Stimulated activated CD8-positive, alpha-beta memory T cell treated with anti-CD3 and anti-CD28 coated beads, Interleukin-12 subunit alpha, Interleukin-12 subunit beta, amount 100 ng/mL, for 24 hours (primary cell): ENCODE measurements at regions not wholly inside any gene's neighbourhood (a gene's known extent, or its start where the extent isn't known, plus 50 kb on each side); places are given as distances from the start of the nearest gene placed in this dataset.

Source experiments
- DNase-seq: peaks from one replicate; pipeline ENCODE4 v3.0.0-alpha.2; 2020; ENCODE audit errors: extremely low read depth

DNA sequence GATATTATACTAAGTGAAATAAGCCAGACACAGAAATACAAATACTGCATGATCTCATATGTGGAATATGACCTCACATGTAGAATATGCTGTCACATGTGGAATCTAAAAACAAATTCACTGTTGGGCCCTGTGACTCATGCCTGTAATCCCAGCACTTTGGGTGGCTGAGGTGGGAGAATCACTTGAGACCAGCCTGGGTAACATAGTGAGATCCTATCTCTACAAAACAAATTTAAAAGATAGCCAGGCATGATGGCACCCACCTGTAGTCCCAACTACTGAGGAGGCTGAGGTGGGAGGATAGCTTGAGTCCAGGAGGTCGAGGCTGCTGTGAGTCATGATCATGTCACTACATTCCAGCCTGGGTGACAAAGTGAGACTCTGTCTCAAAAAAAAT lies 160.3 kb downstream of the PTEN start:
- no peak for DNase-seq

DNA sequence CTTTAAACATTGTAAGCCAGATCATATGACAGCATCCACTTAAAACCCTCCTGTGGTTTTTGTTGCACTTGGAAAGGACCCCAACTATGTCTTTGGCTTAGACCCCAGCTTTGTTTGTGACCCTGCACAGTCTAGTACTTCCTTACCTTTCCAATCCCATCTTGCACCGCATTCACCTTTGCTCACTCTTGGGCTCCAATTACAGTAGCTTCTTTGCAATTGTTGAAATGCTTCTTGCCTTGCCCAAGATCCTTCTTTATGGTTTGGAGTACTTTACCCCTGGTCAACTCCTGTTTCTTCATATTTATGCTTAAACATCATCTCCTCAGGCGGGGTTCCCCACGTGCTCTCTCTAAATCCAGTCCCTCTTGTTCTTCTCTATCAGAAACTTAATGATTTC lies 162.6 kb downstream of the PTEN start:
- DNase-seq, result no peak

DNA sequence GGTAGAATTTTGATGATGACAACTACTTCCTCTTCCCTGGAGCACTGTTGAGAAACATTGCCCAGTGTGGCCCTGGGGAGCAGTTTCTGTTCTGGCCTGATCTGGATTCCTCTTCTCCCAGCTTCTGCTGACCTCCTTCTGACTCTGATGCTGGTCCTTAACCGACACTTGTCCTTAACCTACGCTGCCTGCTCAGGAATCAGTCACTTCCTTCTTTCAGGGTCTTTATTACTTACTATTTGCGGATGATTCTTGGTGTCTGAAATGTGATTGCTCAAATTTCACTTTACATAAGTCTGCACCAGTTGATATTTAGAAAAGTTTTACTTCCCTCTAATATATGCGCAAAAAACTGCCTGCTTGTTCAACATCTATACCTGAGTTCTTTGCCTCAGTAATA lies 164.1 kb downstream of the PTEN start:
- no peak for DNase-seq

DNA sequence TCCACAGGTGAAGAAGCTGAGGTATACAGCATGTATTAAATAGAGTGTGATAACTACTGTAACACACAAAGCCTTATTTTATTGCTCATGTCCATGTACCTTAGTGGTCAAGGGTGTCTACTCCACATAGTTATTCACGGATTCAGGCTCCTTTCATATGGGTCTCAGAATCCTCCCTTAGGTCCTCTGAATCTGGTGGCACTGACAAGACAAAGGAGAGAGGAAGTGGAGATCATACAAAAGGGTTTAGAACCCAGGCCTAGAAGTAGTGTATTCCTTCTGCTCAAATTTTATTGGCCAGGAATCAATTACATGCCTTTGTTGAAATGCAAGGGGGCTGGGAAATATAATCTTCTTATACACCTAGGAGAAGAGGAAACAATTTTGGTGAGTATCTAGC lies 164.6 kb downstream of the PTEN start:
- no peak for DNase-seq

DNA sequence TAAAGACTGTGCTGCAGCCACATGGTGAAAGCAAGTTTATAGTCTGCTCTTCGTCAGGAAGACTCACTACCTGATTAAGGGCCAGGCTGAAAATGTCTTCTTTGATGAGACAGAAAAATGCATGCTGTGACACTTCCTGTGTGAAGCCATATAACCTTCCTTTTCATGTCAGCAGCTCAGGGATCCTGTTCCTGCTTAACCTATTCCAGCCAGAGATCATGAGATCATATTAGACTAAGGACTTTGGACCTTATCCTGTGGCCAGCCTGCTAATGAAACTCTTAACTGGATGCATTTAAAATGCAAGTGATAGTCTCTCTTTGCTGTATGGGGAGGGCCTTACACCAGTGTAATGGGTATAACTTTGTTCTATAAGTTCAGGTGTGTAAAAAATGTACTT lies 165.2 kb downstream of the PTEN start:
- DNase-seq, result no peak

DNA sequence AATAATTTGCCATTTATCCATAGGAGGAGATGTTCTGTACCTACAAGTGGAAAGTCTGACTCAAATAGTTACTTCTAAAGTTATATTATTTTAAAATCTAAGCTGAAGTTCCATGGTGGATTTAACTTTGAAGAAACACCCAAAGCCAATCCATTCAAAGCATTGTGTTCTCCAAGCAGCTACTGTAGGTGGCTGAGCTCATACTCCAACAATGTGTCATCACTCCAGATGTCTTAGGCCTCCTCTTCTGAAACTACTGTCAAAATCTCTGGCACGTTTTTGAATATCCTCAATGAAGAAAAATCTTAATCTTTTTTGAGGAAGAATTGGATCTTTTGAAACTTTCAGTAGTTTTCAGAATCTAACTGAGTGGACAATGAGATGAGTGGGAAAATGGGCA lies 169.1 kb downstream of the PTEN start:
- DNase-seq, result no peak

DNA sequence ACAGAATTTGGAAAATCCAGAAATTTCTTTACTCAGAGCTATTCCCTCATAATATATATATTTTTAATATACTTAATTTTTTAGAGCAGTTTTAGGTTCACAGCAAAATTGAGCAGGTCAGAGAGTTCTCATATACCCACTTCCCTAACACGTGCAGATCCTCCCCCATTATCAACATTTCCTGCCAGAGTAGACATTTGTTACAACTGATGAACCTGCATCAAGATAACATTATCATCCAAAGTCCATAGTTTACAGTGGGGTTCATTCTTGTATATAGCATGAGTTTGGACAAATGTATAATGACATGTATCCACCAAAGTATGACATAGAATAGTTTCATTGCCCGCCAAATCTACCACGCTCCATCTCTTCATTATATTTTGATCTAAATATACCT lies 170.0 kb downstream of the PTEN start:
- DNase-seq, result no peak

DNA sequence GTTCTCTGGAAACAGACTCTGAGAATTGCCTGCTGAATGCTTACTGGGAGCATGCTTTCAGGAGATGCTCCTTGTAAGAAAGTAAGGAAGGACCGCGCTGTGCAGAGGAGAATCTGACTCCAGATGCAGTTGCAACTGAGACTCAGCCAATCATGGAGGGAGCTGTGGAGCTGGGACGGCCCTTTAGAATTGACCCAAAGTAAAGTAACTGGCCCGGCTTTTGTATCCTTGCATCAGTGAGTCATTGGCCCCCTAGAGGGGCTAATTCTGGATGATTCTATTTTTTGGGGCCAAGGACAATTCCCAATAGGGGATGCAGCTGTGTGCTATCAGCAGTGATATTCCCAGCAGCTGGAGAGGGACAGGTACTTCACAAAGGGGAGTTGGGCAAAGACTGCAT lies 170.4 kb downstream of the PTEN start:
- DNase-seq, result no peak

DNA sequence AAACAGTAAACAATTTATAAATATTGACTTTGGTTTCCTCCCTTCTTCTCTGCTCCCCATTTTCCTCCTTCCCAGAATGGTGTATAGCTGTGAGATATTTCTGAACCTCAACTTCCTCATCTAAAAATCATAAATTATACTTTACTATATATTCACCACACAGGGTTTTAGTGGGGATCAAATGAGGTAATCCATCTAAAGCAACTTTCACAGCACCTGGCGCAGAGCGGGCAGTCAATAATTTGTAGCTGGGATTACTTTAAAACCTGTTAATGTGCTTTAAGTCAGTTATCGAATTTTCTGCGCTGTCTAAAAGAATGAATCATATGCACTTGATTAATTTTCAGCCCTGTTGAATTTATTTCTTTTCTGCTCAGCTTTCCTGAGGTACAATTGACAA lies 172.7 kb downstream of the PTEN start:
- no peak for DNase-seq

DNA sequence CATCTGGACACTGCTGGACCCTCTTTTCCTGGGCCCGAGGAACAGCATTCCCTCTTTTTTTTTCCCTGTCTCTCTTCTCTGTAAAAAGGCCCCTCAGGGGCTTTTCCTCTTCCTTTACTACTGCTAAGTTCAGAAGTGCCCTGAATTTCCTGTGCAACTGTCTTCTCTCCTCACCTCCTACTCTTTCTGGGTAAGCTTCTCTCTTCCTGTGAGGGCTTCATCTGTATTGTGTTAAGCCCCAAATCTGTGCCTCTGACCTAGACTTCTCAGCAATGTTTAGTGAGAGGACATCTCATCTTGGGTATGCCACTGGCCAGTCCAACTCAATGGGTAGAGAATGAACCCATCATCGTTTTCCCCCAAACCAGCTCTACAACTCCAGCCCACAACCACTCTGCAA lies 174.2 kb downstream of the PTEN start:
- no peak for DNase-seq

DNA sequence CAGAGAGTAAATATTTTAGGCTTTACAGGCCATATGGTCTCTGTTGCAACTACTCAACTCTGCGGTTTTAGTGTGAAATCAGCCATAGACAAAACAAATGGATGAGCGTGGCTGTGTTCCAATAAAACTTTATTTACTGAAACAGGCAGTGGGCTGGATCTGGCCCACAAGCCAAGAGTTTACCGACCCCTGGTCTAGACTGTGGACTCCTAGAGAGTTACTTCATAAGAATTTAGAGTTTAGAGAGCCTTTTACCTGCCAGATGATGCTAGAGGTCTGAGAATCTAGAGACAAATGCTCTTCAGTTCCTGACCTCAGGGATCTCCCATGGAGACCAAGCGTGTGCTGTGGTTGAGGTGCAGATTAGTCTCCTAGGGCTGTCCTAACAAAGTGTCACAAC lies 174.8 kb downstream of the PTEN start:
- DNase-seq, result no peak

DNA sequence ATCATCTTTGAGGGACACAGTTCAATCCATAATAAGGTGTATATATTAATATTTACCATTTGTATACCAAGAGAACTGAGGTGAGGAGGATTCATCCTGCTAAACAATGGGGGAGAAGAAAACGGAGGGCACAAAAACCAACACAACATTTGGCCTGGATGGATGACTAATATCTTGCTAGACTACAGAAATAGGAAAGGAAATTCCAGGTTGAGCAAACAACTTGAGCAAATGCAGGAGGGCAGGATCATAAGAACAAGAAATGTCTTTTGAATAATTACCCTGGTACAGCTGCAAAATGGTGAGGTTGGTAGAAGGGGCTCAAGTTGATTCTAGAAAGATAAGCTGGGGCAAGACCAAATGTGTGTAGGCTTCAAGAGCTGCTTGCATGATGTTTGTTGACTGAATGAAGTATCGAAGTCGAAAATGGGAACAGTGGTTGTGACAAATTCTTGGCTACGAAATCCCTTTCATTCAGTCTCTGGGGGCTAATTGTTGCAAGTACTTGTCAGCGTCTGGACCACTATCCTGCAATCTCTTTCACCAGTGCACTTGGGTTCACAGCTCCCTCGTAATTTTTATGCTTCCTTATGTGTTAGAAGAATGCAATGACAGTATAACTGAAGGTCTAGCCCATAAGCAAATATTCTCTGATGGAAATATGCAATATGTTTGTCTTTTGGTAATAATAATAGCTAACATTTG lies 176.2 kb downstream of the PTEN start:
- no peak for DNase-seq

DNA sequence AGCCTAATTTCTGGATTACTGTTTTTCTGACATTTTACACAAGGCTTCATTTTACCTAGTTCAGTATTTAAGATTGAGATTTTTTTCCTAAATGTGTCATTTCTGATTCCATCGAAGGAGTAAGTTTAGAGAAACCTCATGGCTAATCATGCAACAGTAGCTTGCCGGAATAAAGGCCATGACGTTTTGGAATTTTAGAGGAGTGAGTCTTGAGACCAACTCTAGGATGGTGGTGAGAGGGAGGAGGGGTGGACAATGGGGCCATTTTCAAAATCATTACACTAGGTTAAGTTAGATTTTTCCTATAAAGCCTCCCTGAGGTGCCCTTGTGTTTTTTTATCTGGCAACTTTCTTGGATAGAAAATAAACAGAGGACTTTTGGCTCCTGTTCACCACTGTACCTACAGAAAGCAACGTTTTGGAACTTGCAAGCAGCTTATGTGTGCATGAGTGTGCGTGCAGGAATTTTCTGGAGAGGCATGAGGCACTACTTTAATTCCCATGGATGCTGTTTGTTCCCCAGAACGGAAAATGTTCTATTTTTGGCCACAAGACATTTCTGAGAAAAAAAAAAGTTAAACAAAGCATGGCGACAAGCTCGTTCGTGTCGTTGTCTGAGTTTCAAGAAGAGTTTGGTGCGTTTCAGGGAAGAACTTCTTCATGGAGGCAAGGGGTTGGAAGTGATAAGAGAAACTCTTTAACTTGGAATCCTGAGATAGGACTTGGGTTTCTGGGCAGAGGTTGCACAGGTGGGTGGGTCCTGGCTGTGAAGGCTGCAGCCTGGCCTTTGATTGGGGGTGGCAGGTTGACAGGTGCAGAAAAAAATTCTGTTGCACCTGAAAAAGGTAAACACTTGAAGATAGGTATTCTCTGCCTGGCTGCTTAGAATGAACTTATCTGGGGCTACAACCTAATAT lies 178.1 kb downstream of the PTEN start:
- no peak for DNase-seq

DNA sequence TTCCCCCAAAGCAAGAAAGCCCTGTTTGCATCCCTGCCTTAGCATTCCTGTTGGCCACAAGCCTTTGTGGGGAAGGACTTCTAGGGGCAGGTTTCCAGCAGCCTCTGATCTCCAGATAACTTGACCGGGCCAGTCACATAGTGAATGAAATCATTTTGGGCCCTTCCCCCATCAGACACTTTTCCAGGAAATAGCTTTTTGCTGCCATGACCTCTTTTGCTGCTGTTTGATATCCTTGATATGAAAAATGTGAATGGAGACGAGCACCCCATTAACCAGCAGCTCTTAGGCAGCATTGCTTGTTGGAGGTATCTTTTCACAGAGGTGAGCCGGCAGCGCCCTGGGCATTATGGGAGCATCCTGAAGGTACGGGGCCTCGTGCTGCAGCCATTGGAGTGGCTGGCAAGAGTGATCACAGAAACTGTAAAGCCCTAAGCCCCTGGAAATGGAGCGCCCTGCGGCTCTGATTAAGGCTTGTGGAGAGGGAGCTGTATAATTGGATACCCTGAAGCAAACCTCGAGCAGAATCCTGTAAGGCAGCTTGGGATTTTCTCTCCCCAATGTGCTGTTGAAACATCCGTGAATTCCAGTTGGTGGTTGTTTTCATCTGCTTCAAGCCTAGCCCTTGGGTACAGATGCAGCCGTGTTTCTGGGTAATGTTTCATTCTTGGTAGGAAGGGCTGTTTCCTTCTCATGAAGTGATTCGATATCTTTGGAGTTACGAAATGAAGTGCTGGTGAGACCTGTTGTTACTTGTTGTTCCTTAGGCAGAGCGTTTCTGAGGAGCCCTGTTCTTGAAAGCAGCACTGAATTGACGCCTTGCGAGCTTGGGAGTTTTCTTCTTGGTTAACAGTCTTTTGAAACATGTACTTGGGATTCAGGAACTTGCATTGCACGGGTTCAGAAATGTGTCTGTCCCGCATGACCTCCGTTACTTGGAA lies 179.0 kb downstream of the PTEN start:
- DNase-seq, result no peak

DNA sequence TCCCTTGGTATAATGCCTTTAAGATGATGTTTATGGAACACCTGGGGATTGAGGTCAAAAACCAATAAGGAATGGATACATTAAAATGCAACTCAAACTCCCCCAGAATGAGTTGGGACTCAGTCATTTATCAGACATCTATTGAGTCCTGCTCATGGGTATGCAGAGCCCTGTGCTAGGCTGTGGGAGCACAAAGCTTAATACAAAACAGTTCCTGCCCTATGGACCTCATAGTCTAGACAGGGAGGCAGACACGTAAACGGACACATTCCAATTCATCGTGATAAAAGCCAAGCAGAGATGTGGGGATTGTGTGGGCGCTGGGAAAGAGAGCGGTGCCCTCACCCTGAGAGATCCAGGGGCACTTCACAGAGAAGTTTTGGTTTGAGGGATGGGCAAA lies 181.7 kb downstream of the PTEN start:
- DNase-seq, result no peak

DNA sequence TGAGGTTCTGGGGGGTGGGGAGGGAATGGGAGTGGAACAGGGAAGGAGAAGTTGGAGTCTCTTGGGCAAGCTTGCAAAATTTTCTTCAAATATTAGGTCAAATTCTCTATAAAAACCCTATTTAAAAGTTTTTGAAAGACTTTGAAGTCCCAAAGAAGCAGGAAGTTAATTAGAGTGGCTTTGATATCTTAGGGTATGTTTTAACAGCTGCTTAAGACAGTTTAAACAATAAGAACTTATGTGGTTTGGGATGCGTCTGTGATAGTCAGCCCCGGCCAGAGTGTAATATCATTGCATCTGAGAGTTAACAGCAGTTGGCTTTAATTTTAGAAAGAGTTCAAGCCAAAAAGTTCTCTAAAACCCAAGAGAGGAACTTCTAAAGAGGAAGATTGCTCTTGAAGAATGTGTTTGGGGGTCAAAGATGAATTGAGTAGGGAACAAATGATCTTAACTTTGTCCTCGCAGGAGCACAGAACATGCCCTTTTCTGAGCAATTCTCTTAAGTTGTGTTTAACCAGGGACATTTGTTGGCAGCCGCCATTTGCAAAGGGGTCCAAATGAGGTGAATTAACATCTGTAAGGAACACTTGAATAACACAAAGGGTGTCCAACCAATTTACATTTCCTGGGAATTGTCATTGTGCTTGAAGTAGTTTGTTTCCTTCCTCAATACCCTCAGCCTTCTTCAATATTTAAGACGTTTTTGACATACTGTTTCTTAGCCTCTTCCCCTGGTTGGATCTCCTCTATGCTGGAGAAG lies 182.4 kb downstream of the PTEN start:
- no peak for DNase-seq

DNA sequence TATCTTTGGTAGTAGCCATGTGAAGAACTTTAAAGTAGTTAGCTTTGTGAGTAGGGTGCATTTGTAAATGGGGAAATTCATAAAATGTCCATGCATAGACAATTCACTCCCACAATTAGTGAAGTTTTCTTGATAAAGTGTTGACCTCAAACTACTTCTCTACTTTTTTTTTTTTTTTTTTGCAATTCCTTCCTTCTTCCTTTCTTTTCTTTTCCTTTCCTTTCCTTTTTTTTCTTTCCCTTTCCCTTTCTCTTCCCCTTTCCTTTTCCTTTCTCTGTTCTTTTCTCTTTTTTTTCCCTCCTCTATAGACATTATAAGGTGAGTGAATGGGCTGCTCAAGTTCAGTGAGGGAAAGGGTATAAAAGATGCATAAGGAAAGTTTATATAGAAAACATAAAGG lies 184.2 kb downstream of the PTEN start:
- DNase-seq, result no peak

DNA sequence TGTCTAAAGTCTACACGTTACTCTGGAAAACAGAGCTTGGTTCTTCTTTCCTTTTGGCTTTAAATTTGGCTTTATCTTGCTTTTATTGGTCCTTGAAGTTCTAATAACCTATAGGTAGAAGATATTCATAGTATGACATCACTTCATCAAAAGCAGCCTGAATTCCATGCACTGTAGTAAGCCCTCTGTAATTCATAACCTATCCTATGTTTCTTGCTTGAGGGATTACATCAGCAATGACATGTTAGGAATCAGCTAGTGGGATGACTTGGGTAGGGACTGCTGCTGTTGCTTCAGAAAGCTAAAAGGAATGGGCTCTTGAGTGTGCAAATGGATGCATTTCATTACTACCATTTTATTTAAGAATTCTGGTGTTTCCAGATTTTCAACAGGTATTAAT lies 184.9 kb downstream of the PTEN start:
- no peak for DNase-seq

DNA sequence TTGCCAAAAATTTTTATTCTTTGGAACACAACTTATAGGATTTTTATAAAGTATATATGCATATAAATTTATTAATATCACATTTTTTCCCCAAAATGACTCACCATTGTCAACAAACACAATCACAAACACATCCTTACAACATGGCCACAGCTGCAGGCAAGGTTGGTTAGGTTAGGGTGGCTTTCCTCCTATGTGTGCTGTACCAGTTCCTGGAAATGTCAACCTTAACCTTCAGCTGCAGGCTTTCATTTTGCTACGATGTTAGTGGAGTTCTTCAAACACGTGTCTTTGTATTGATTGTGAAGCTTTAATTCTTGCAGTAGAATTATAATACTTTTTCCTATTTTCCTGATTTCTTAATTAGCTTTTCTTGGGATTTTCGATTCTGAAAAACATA lies 185.8 kb downstream of the PTEN start:
- no peak for DNase-seq

DNA sequence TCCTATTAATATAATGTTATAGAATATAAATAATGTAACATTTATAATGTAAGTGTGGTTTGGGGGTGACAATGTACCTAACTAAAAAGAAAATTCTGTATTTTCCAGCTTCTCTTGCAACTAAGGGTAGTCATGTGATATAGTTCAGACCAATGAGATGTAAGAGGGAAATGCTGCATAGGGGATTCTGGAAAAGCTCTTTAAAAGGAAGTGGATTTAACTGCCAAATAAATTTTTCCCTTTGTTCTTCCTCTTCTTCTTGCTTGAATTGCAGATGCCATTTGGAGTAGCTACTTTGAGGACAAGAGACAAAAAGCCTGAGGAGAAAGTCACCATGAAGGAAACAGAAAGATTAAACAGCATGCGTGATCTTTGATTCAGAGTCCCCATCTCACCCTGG lies 194.3 kb downstream of the PTEN start:
- no peak for DNase-seq

DNA sequence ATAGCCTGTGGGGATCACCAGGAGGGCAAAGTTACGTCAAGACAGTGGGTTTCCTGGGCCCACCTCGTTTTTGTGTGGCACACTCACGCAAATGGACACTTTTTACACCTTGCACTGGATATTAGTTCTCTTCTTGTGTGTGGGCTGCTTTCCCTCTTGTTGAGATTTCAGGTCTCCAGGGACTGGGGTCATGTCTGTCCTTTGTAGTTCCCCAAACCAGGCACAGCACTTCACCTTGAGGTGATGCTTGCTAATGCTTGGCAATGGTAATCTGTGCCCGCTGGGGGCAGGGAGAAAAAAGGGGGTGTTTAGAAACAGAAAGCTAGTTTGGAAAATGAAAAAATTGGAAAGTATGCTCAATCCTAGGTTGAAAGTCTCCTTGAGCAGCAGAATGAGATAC lies 195.3 kb downstream of the PTEN start:
- DNase-seq, result no peak

DNA sequence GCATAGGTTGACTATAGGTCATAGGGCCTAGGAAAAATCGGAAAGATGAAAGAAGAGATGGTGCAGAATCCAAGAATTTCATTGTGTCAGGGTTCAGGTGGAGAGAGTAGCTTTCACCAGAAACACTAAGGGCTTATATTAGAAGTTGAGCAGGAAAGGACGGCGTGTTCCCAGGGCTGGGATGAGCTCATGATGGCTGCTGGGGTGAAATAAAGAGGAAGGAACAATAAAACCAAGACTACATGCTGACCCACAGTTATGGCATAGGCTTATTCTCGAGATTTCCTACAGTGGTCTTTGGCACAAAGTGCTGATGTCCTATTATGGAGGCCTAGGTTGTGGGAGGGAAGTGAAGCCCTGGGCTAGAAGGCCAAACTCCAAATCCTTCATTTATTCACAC lies 195.8 kb downstream of the PTEN start:
- no peak for DNase-seq
